ENCODE measurements at regions not wholly inside any gene's neighbourhood (a gene's known extent, or its start where the extent isn't known, plus 50 kb on each side); places are given as distances from the start of the nearest gene placed in this dataset.

- no peak for TF ChIP-seq POLR2AphosphoS5 (IDR thresholded peaks at IDR 0.05; ENCODE audit: low read depth, low read length)
- no peak for TF ChIP-seq POLR2A (IDR thresholded peaks at IDR 0.05; ENCODE audit: low read depth, low read length)
- no peak for TF ChIP-seq TAF1 (IDR thresholded peaks at IDR 0.05; ENCODE audit: low read depth, low read length)
- no peak for TF ChIP-seq SPI1 (IDR thresholded peaks at IDR 0.05; ENCODE audit: low read depth, low read length)
Measured at GRCh38 chr2:199679883-199680282, 171.1 kb downstream of the FTCDNL1 start.
